Suprapubic skin (tissue), 4 donors: ENCODE measurements at regions not wholly inside any gene's neighbourhood (a gene's known extent, or its start where the extent isn't known, plus 50 kb on each side); places are given as distances from the start of the nearest gene placed in this dataset.

Experiments
- EP300 ChIP-seq: sonication (generic); formaldehyde crosslinking; IDR thresholded peaks from one replicate; pipeline ENCODE4 v1.6.1; 2017; ENCODE audit warnings: antibody characterized with exemption
- POLR2A ChIP-seq, 2 donors: fragments of 450-650 bp; IDR thresholded peaks; one replicate each; pipeline ENCODE4 v1.6.1; 2017; ENCODE audit warnings: antibody characterized with exemption in 2 of 2, mild to moderate bottlenecking in 2 of 2, moderate library complexity in 2 of 2
- POLR2AphosphoS5 ChIP-seq, 3 donors: sonication (generic); formaldehyde crosslinking; IDR thresholded peaks; one replicate each; pipeline ENCODE4 v1.6.1; 2017; ENCODE audit warnings: antibody characterized with exemption in 3 of 3
- TF ChIP-seq, protein P1 (sequence below), 2 donors: fragments of 200-600 bp in 1 of 2; fragments of 450-650 bp in 1 of 2; sonication (generic) in 1 of 2; IDR thresholded peaks; one replicate each; pipeline ENCODE4 v1.5.1; 2016 to 2019; ENCODE audit warnings: antibody characterized with exemption in 2 of 2, mild to moderate bottlenecking in 1 of 2, moderate library complexity in 1 of 2

DNA sequence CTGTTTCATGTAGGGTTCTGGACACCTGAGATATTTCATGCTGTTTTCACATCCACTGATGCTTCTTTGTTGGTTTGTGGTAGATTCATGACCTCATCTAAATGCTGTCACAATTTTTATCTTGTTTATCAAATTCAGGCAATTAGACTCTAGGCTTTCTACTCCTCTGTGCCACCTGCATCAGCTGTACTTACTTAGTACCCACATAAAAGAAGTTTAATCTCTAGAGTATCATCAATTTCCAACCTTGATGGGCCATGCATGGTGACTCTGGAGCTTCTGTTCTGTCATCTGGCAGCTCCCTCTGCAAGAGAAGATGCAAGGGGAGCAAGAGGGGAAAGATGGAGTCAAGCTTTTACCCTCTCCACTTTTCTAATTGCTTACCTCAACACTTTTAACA lies 195.9 kb upstream of the VWC2 start:
- TF ChIP-seq, protein P1, sequence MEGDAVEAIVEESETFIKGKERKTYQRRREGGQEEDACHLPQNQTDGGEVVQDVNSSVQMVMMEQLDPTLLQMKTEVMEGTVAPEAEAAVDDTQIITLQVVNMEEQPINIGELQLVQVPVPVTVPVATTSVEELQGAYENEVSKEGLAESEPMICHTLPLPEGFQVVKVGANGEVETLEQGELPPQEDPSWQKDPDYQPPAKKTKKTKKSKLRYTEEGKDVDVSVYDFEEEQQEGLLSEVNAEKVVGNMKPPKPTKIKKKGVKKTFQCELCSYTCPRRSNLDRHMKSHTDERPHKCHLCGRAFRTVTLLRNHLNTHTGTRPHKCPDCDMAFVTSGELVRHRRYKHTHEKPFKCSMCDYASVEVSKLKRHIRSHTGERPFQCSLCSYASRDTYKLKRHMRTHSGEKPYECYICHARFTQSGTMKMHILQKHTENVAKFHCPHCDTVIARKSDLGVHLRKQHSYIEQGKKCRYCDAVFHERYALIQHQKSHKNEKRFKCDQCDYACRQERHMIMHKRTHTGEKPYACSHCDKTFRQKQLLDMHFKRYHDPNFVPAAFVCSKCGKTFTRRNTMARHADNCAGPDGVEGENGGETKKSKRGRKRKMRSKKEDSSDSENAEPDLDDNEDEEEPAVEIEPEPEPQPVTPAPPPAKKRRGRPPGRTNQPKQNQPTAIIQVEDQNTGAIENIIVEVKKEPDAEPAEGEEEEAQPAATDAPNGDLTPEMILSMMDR (IDR thresholded peaks at IDR 0.05), result no peak
- TF ChIP-seq POLR2AphosphoS5 (IDR thresholded peaks at IDR 0.05) (no peak), EP300 (no peak), POLR2A (IDR thresholded peaks at IDR 0.05) (no peak)
